ENCODE measurements at regions not wholly inside any gene's neighbourhood (a gene's known extent, or its start where the extent isn't known, plus 50 kb on each side); places are given as distances from the start of the nearest gene placed in this dataset.

DNA sequence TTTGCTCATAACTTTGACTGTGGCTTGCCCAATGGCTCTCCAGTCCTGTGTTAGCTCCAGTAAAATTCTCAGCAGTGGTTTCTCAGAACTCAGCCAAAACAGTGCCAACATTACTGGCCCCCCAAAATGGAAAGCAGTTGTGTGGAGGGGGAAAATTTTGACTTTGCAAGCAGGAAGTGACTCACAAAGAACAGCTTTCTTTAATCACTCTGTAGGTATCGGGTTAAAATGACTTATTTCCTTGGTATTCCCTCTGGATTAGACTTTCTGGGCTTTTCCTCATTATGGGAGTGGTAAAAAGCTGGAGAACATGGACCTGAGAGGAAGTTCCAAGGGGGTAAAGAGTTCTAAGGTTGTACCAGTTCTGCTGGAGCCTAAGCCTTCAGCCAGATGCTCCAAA lies 175.7 kb upstream of the RND3 start:
- no peak for DNase-seq (ENCODE audit: low spot score)

DNA sequence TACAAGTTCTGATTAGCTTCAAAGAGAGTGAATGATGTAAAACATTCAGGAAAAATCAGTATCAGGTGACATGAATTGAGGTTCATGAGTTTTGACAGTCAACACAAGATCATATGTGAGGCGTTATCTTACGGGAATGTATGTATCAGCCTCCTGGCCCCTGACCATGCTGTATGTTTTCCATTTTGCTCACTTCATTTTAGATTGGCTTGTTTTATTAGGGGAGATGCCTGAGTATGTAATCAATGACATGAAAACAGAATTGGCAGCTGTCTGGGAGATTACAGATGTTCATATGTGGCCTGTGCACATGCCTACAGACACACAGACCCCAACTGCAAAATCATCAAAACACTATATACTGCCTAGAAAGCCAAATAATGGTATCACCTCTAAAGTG lies 168.5 kb upstream of the RND3 start:
- no peak for DNase-seq (ENCODE audit: low spot score)

DNA sequence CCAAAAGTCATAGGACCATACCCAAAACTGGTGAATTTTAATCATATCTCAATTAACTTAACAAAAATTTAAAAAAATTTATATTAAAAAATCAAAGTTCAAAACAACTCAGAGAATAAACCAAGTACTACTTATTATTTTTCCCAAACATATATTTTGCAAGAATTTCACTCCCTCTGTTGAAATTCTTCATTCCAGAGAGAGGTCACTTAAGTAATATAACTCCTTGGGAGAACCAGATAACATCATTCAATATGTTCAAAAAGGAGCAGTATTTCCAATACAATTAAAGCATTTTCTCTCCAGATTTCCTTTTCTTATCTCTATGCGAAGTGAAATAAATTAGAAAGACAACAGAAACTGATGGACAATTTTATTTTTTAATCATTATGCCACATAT lies 165.9 kb upstream of the RND3 start:
- DNase-seq (ENCODE audit: low spot score), result no peak

DNA sequence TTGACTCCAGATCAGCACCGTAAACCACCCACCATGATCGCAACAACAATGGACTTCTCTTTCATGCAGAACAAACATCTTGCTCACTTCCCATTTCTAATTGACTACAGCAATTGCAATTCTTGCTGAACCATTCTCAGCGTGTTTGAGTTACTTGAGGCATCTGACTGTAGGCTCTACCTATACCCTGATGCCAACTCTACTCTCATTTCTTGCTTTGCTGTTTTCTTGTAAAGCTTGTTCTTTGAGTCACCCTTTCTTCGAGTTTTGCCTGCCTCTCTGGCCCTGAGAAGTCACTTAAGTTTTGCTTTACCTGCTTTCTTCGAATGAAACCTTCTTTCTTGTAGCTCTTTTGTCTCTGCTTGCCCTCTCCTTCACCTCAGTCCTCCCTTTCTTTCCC lies 160.5 kb upstream of the RND3 start:
- DNase-seq (ENCODE audit: low spot score), result no peak

DNA sequence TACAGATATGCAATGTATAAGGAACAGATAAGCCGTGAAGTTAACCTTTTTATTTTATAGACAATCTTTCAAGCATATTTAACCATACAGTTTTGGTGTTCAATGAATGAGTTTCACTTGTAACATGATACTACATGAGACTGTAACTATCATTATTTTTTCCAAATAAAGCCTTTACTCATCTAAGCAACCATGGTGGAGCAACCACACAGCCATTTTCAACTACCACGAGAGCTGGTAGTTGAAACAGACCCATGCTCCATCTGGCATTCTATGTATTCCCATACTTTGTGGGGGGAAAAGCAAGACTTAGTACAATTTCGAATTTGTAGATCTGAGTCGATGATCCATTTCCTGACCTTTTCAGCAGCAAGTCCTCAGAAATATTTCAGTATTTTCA lies 159.3 kb upstream of the RND3 start:
- no peak for DNase-seq (ENCODE audit: low spot score)

DNA sequence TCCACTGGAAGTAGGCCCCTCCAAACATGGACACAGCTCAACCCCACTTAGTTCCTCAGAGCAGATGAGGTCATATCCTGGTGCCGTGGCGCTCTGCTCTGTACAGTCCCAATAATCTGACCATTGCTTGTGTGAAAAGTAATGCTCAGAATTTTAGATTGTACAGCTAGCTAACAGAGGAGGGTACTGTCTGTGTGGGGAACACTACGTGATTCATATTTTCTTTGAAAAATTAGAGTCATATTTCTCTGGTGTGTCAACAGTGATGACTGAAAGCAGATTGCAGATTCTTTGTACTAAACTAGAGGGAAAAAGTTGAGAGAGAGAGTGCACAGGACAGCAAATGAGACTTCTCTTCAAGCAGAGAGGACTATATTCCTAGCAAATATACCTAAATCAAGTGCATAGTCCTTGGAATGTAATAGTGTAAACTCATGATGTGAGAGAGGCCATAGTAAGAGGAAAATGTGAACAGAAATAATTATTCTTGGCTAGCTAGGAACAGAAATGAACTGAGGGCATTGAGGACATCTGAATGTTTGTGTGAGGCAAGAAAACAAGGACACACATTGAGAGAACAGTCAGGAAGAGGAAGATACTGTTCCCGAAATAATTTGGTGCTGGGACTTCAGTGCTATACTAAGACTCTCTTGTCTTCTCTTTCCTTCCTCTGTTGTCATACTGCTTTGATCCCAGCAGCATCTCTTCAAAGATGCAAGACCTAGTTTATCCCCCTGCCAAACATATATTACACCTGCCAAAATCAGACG lies 157.0 kb upstream of the RND3 start:
- no peak for DNase-seq (ENCODE audit: low spot score)

GRCh38 chr2:150643114-150643725 lies 155.8 kb upstream of the RND3 start:
- DNase-seq (ENCODE audit: low spot score), result no peak

GRCh38 chr2:150640039-150640438 lies 152.6 kb upstream of the RND3 start:
- no peak for DNase-seq (ENCODE audit: low spot score)

DNA sequence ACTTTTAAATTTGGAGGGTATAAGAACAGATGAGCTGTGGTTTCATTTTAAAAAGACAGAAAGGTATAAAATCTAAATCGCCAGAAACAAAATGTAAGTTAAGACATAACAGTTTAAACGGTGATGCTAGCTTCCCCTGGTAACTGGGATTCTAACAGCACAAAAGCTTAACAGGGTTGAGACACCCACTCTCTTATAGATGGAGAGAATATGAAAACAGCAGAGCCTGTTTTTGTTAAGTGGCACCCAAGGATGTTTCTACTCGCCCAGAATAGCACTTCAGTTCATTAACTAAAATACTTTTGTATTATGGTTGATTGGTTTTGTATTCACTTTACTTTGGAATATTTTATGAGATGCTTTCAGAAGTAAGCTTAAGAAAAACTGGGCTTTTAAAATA lies 151.9 kb upstream of the RND3 start:
- no peak for DNase-seq (ENCODE audit: low spot score)

DNA sequence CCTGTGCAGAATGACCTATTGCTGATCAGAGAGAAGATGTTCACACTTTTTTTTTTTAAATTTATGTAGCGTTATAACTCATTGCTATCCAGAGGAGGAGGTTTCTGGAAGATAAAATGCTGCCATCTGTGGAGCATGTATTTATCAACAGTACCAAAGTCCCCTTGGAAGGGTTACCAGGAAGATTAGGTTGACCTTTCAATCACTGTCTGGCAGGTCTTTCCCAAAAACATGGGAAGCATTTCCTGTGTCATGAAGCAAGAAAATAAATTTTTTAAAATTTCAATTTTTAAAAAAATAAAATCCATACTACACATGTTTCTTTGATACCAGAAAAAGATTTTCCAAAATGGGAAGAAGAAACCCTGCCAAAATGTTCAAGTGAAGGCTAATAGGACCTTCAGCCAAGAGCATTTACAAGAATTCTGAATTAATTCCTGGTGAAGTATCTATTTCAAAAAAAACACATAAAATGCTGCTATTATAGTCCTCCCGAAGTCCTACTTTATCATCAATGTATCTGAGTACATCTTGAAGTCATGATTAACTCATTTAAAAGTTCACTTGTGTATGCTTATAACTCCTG lies 143.9 kb upstream of the RND3 start:
- no peak for DNase-seq (ENCODE audit: low spot score)

DNA sequence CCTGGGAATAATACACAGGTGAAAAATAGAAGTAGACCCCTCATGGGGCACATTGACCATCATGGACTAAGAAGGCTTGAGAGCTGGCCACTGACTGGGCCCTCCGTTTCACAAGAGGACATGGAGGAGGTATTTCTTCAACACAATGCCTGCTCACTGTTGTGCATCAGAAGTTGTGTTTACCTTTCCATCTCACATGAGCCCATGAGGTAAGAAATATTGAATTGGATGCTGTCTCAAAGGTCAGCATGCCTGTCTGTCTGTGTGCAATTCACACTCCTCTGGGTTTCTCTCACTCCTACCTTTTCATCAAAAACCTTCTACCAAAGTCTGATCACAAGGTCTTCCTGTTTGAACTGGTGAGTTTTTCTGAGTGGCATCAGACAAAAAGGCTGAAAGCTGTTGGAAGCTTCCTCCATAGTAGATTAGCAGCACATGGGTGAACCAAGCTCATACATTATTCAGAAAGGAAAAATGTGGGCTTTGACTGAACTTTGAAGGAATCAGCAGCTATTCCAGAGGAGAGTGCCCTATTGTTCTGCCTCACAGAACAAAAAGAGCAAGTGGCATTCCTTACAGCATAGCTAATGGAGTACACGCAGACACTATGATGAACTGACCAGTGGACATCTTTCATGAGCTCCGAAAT lies 143.2 kb upstream of the RND3 start:
- DNase-seq (ENCODE audit: low spot score), result no peak

GRCh38 chr2:150627526-150627925 lies 140.1 kb upstream of the RND3 start:
- no peak for DNase-seq (ENCODE audit: low spot score)

- no peak for DNase-seq (ENCODE audit: low spot score)
Observed at GRCh38 chr2:150626934-150627411, 139.5 kb upstream of the RND3 start.

GRCh38 chr2:150625741-150626140 lies 138.3 kb upstream of the RND3 start:
- DNase-seq (ENCODE audit: low spot score), result no peak

- DNase-seq (ENCODE audit: low spot score), result no peak
Observed at GRCh38 chr2:150625303-150625702, 137.8 kb upstream of the RND3 start.

DNA sequence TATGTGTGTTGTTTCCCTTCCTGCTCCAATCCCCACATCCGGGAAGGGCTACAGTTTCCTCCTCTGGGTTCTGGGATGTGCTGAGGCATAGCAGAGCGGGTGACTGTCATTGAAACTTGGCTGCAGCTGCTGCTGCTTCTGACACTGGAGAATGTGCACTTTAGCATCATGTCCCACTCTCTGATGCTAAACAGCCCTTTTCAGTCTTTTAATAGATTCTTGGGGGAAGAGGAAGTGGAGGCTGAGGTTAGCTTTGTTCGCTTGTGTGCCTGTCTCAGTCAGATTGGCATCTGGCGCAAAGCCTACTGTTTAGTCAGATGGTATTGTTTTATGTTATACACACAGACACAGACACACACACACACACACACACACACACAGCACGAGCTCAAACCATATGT lies 136.5 kb upstream of the RND3 start:
- DNase-seq (ENCODE audit: low spot score), result no peak

DNA sequence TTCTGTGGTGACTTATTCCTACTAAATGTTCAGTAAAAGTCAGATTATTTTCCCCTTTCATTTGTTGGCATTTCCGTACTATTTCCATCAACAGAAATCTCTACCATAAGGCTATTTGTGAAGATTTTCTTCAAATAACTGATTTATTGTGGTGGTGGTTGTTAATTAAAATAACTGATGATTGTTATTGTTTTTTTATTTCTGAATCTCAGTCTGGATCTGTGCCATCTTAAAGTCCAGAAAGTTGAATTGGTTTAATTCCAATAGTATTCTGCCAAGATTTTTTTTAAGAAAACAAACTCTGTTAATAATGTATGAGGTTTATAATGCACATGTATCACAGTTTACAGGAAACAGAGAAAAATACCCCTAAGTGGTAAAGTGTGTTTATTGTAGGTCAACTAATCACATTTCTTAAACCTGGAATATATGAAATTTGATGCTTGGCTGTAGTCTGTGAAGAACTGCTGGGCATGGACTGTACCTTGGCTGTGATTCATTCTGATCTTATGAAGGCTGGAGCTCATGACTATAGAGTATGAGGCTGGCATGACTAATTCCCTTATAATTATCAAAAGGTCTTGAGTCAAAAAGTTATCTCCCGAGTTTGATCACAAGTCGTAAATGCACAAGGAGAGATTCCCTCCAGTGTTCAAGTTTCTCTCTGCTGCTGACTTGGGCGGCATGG lies 134.2 kb upstream of the RND3 start:
- no peak for DNase-seq (ENCODE audit: low spot score)

- DNase-seq (ENCODE audit: low spot score), result no peak
Observed at GRCh38 chr2:150620855-150621254, 133.4 kb upstream of the RND3 start.

DNA sequence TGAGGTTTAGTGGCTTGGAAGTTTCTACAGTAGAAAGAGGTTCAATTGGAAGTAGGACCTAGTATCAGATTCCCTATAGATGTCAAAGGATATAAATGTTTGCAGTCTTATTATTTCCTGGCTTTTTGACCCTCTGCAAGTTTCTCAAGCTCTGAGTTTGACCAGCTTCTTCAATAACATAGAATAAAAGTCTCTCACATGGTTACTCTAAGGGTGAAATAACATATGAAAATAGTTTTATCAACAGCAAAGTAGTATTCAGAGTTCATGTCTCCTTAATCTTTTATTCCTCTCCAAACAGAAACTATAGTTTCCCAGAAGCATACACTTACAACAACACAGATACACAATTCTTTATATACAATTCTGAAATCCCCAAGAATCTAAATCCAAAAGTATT lies 132.9 kb upstream of the RND3 start:
- DNase-seq (ENCODE audit: low spot score), result no peak

GRCh38 chr2:150619607-150620330 lies 132.3 kb upstream of the RND3 start:
- DNase-seq (ENCODE audit: low spot score), result no peak

DNA sequence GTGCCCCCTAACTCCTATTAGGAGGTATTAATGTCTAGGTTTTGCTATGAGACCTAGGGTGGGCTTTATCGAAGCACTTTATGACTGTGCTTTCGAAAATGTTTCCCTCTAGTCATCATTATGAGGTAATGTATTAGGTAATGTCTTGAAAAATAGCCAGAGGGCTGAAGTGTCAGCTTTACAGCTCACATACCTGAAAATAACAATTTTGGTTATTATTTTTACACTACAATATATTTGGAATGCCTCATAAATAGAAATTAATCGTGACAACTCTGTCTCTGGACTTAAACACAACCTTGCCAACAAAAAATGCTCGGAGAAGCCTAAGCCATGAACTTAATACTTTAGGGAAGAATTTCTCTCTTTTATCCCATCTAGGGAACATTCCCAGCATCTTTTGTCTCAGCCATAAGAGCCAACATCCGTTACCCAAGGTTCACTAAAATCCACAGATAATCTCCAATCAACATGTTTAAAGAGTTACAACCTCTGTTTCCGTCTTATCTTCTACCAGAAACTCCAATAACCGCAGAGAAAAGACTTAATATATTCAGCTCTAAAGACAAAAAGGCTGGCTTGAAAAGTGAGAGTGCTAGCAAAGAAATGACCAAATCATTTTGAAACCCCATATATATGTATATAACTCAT lies 130.9 kb upstream of the RND3 start:
- DNase-seq (ENCODE audit: low spot score), result no peak
